Fibroblast of lung (primary cell): ENCODE measurements at regions not wholly inside any gene's neighbourhood (a gene's known extent, or its start where the extent isn't known, plus 50 kb on each side); places are given as distances from the start of the nearest gene placed in this dataset.
"Not testable (repeated sequence)": the region's sequence is repeated elsewhere in the genome, so short reads cannot be mapped to it uniquely, and the experiment has no call there.

Experiments
- DNase-seq, 2 donors: peaks; one replicate each; pipeline versions ENCODE4 v3.0.0 to v3.0.0-alpha.2; 2010; ENCODE audit warnings: low read depth in 2 of 2
- H2AFZ ChIP-seq: 2 replicates; pipeline ENCODE4 v1.5.1; 2012; ENCODE audit warnings: low read length, control low read depth, inconsistent platforms
- H3K27ac ChIP-seq: 2 replicates; pipeline ENCODE4 v1.5.1; 2011; ENCODE audit warnings: low read length, control low read depth; ENCODE audit not compliant: insufficient read depth
- H3K27me3 ChIP-seq: 2 replicates; pipeline ENCODE4 v1.5.1; 2011; ENCODE audit warnings: mild to moderate bottlenecking, low read length; ENCODE audit not compliant: control insufficient read depth, insufficient read depth
- H3K36me3 ChIP-seq: 2 replicates; pipeline ENCODE4 v1.5.1; 2011; ENCODE audit warnings: low read length; ENCODE audit not compliant: control insufficient read depth, insufficient read depth
- H3K4me1 ChIP-seq: 2 replicates; pipeline ENCODE4 v1.5.1; 2011; ENCODE audit warnings: low read length; ENCODE audit not compliant: control insufficient read depth, insufficient read depth; ENCODE audit errors: extremely low read depth
- H3K4me2 ChIP-seq: 2 replicates; pipeline ENCODE4 v1.5.1; 2011; ENCODE audit warnings: low read length, control low read depth; ENCODE audit not compliant: insufficient read depth; ENCODE audit errors: extremely low read depth
- H3K4me3 ChIP-seq, 4 experiments: fragments of 200-600 bp in 1 of 4; sonication (generic) in 1 of 4; replicated peaks in 1 of 4; 2 replicates each; pipeline ENCODE4 v1.5.1; 2011 to 2016; ENCODE audit warnings: low read length in 4 of 4, low read depth in 3 of 4, mild to moderate bottlenecking in 3 of 4, control low read depth in 2 of 4, inconsistent platforms in 1 of 4, mixed read lengths in 1 of 4; ENCODE audit not compliant: insufficient read depth in 1 of 4; ENCODE audit errors: control extremely low read depth in 1 of 4
- H3K79me2 ChIP-seq: 2 replicates; pipeline ENCODE4 v1.5.1; 2012; ENCODE audit warnings: mild to moderate bottlenecking, low read length, inconsistent platforms; ENCODE audit not compliant: control insufficient read depth, insufficient read depth
- H3K9ac ChIP-seq: 2 replicates; pipeline ENCODE4 v1.5.1; 2011; ENCODE audit warnings: mild to moderate bottlenecking, low read length, control low read depth; ENCODE audit not compliant: insufficient read depth
- H3K9me3 ChIP-seq: 2 replicates; pipeline ENCODE4 v1.5.1; 2012; ENCODE audit warnings: low read depth, low read length; ENCODE audit not compliant: control insufficient read depth, insufficient read depth
- H4K20me1 ChIP-seq: 2 replicates; pipeline ENCODE4 v1.5.1; 2011; ENCODE audit warnings: low read length; ENCODE audit not compliant: control insufficient read depth, insufficient read depth; ENCODE audit errors: extremely low read depth
- CTCF ChIP-seq, 2 donors: IDR thresholded peaks in 1 of 2; conservative IDR thresholded peaks in 1 of 2; 1 replicate in 1 of 2; 2 replicates in 1 of 2; pipeline ENCODE4 v1.5.1; 2011 to 2012; ENCODE audit warnings: low read length in 2 of 2, control low read depth in 1 of 2, inconsistent platforms in 1 of 2, low read depth in 1 of 2, mild to moderate bottlenecking in 1 of 2
- EZH2 ChIP-seq: IDR thresholded peaks from 2 replicates; pipeline ENCODE4 v1.5.1; 2012; ENCODE audit warnings: low read length, control low read depth, mild to moderate bottlenecking; ENCODE audit errors: missing control alignments

GRCh38 chr3:187811585-187812250, 66.5 kb upstream of the BCL6 start:
- no peak overlapping the region for H2AFZ ChIP-seq
- no peak overlapping the region for H3K4me2 ChIP-seq

DNA sequence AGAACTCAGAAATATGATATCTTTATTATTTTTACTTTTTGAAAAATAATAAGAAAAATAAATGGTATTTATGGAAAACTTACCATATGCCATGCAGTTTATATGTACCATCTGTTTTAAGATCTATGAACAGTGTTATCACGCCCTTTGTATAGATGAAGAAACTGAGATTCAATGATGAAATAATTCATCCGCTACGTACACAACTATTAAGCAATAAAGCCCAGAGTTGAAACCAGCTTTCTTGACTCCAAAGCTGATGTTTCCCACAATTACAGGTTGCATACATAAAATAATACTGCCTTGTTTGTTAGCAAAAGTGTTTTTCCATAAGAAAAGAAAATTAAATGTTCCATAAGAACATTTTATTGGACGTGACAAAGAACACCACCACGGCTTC, 67.2 kb upstream of the BCL6 start:
- no peak overlapping the region for H2AFZ ChIP-seq
- no peak overlapping the region for H3K27ac ChIP-seq
- H3K79me2 ChIP-seq = no peaks in the 10 kb centered on the region
- H3K9ac ChIP-seq = no peak overlapping the region
- H4K20me1 ChIP-seq = no peaks in the 10 kb centered on the region
- no peaks in the 10 kb centered on the region for H3K27me3 ChIP-seq
- DNase-seq = no peak
- no peaks in the 10 kb centered on the region for H3K9me3 ChIP-seq
- no peaks in the 10 kb centered on the region for H3K4me1 ChIP-seq
- H3K4me2 ChIP-seq = no peak overlapping the region
- no peaks in the 10 kb centered on the region for H3K36me3 ChIP-seq
- no peak for TF ChIP-seq CTCF (conservative IDR thresholded peaks at IDR 0.05 in 1 of 2, IDR thresholded peaks at IDR 0.05 in 1 of 2; ENCODE audit: low read depth in 1 of 2, low read length in 2 of 2)
- TF ChIP-seq EZH2 = no peak
- no peak overlapping the region for H3K4me3 ChIP-seq

More at GRCh38 chr3:187811585-187812250, 66.5 kb upstream of the BCL6 start:
- Histone ChIP-seq H3K27ac (no peak overlapping the region), H3K4me1 (no peaks in the 10 kb centered on the region), H3K9ac (no peak overlapping the region), H3K9me3 (no peaks in the 10 kb centered on the region), H3K4me3 (no peak overlapping the region), H3K27me3 (no peaks in the 10 kb centered on the region), H3K36me3 (no peaks in the 10 kb centered on the region), H4K20me1 (no peaks in the 10 kb centered on the region), H3K79me2 (no peaks in the 10 kb centered on the region)
- no peak for TF ChIP-seq EZH2
- TF ChIP-seq CTCF (conservative IDR thresholded peaks at IDR 0.05 in 1 of 2, IDR thresholded peaks at IDR 0.05 in 1 of 2; ENCODE audit: low read depth in 1 of 2, low read length in 2 of 2) = no peak
- DNase-seq = peak; percentile 70 to 87

DNA sequence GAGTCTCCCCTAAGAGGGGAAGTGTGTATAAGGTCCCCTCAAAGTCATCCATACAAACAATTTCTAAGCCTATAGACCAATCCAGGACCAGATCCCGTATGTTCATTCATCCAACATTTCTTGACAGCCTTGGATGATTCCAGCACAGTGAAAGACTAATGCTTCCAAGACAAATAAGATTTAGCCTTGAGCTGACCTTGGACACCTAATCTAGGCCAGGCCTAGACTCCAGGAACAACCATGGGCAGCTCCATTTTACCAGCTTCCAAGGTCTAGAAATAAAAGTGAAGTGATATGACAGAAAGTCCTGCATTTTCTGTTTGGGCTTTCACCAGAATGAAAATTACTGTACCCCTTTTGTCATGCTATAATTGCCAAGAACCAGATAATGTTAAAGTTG, 67.9 kb upstream of the BCL6 start:
- no peaks in the 10 kb centered on the region for H4K20me1 ChIP-seq
- no peak for DNase-seq
- H3K4me2 ChIP-seq = no peak overlapping the region
- H3K36me3 ChIP-seq = no peaks in the 10 kb centered on the region
- no peaks in the 10 kb centered on the region for H3K9me3 ChIP-seq
- H3K4me3 ChIP-seq = no peak overlapping the region
- no peaks in the 10 kb centered on the region for H3K4me1 ChIP-seq
- H3K9ac ChIP-seq = no peak overlapping the region
- no peaks in the 10 kb centered on the region for H3K27me3 ChIP-seq
- no peak overlapping the region for H2AFZ ChIP-seq
- TF ChIP-seq CTCF (conservative IDR thresholded peaks at IDR 0.05 in 1 of 2, IDR thresholded peaks at IDR 0.05 in 1 of 2; ENCODE audit: low read depth in 1 of 2, low read length in 2 of 2) = no peak
- TF ChIP-seq EZH2 = no peak
- H3K79me2 ChIP-seq = no peaks in the 10 kb centered on the region
- no peak overlapping the region for H3K27ac ChIP-seq

DNA sequence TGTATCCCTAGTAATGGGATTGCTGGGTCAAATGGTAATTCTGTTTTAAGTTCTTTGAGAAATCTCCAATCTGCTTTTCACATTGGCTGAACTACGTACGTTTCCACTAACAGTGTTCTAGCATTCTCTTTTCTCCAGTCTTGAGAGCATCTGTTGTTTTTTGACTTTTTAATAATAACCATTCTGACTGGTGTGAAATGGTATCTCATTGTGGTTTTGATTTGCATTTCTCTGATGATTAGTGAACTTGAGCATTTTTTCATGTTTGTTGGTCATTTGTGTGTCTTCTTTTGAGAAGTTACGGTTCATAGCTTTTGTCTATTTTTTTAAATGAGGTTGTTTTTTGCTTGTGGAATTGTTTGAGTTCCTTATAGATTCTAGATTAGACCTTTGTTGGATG, 72.5 kb upstream of the BCL6 start:
- not testable (repeated sequence) for H3K9me3 ChIP-seq, H3K4me2 ChIP-seq, H2AFZ ChIP-seq, H4K20me1 ChIP-seq, H3K36me3 ChIP-seq, H3K4me1 ChIP-seq, H3K9ac ChIP-seq, H3K4me3 ChIP-seq, DNase-seq, H3K79me2 ChIP-seq, H3K27me3 ChIP-seq, H3K27ac ChIP-seq
